Heart left ventricle (tissue), 16 donors: ENCODE measurements at regions not wholly inside any gene's neighbourhood (a gene's known extent, or its start where the extent isn't known, plus 50 kb on each side); places are given as distances from the start of the nearest gene placed in this dataset.

Experiments
- ATAC-seq, 4 donors: fragments of 200-7000 bp; cut with Tn5 transposase; one replicate each; pipeline ENCODE4 v1.9.1; 2020 to 2022; ENCODE audit warnings: moderate library complexity in 4 of 4, mild to moderate bottlenecking in 3 of 4, moderate number of reproducible peaks in 1 of 4
- DNase-seq, 5 donors: peaks; one replicate each; pipeline ENCODE4 v3.0.0-alpha.2; 2020
- H3K27ac ChIP-seq, 12 donors: fragments of 200-600 bp; sonication (generic) in 4 of 12; one replicate each; pipeline versions ENCODE4 v1.5.0 to v1.8.0; 2016 to 2022; ENCODE audit warnings: mild to moderate bottlenecking in 2 of 12
- H3K27me3 ChIP-seq, 9 donors: fragments of 200-600 bp; sonication (generic) in 2 of 9; one replicate each; pipeline versions ENCODE4 v1.5.1 to v1.8.0; 2016 to 2022; ENCODE audit warnings: mild to moderate bottlenecking in 3 of 9
- H3K36me3 ChIP-seq, 9 donors: fragments of 200-600 bp; sonication (generic) in 2 of 9; one replicate each; pipeline versions ENCODE4 v1.5.0 to v1.8.0; 2018 to 2022; ENCODE audit warnings: mild to moderate bottlenecking in 2 of 9
- H3K4me1 ChIP-seq, 12 donors: fragments of 200-600 bp; sonication (generic) in 4 of 12; one replicate each; pipeline versions ENCODE4 v1.5.0 to v1.8.0; 2016 to 2022; ENCODE audit warnings: mild to moderate bottlenecking in 3 of 12
- H3K4me3 ChIP-seq, 12 donors: fragments of 200-600 bp; sonication (generic) in 4 of 12; one replicate each; pipeline versions ENCODE4 v1.5.0 to v1.8.0; 2017 to 2022; ENCODE audit warnings: mild to moderate bottlenecking in 9 of 12, moderate library complexity in 4 of 12
- H3K9me3 ChIP-seq, 12 donors: fragments of 200-600 bp; sonication (generic) in 4 of 12; one replicate each; pipeline versions ENCODE4 v1.5.0 to v1.8.0; 2016 to 2022; ENCODE audit warnings: mild to moderate bottlenecking in 1 of 12
- CTCF ChIP-seq, 12 donors: fragments of 200-600 bp; sonication (generic) in 4 of 12; IDR thresholded peaks; one replicate each; pipeline versions ENCODE4 v1.5.0 to v1.8.0; 2018 to 2022; ENCODE audit warnings: antibody characterized with exemption in 12 of 12, mild to moderate bottlenecking in 5 of 12
- POLR2A ChIP-seq, 2 donors: fragments of 450-650 bp; IDR thresholded peaks; one replicate each; pipeline ENCODE4 v1.6.1; 2017; ENCODE audit warnings: antibody characterized with exemption in 2 of 2, mild to moderate bottlenecking in 2 of 2, moderate library complexity in 2 of 2
- WGBS, 4 donors: extraction: QIAGEN DNeasy Blood & Tissue Kit in 2 of 4; methylation state at CpG; one replicate each; pipeline versions ENCODE4 v1.1.5 to v1.1.7; 2013 to 2018; 5-methylcytosine and 5-hydroxymethylcytosine counted together
- intact Hi-C, 10 donors: fragments of 100-400 bp; cut with DNase I; formaldehyde crosslinking; loops; one replicate each; pipeline versions ENCODE4 v1.11.1 to v1.14.2; 2022
- donor health status: ischemic (EF 13 %, LVEDD 7.1; RV severe dilation, severe dysfunction).
- donor health status: healthy with polysubstance abuse.
- donor health status: DM: no; HTN: yes; CAD: no.
- donor health status: DM: no; HTN: no; CAD: no.
- donor health status: ischemic (EF 25% LVEDD 6.9; RV normal size, moderate dysfunction).
- donor health status: ischemic (EF 25% LVEDD 5.7; RV mildly dilated, moderate dysfunction).
- donor health status: healthy.
- donor health status: DM: yes; HTN: yes; CAD: no.
- donor health status: ischemic (EF 35%, LVEDD 5.7; RV mildly dilated, moderate dysfunction).
- donor health status: nonischemic (EF 11% LVEDD 7.7; RV severe dilation, severe dysfunction).
- donor health status: DM: yes; HTN: yes; CAD: no.
- donor health status: PGD.
- donor health status: ischemic (EF 29% LVEDD 5.4; RV normal size, mild dysfunction).
- donor health status: nonischemic (EF 23%, LVEDD 6.1; RV moderate dilation, normal function).

DNA sequence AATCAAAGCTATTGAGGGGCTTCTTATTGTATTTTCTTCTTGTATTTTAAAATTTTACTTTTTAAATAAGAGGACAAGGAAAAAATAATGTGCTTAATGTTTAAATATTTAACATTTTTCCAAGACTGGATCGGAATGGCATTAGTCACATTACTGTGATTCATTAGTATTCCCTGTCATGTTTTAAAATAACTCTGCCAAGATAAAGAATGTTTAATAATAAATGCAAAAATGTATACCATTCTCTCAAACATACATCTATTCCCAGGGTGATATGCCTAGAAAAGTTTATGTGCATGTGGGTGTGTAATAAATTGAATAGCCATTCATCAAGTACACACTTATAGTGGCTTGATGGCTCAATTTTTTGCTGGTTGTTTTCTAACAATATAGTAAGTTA, 936.1 kb downstream of the PLOD2 start:
- DNase-seq, result no peak
- H3K27me3 ChIP-seq, result no peaks in the 10 kb centered on the region
- no peak overlapping the region for H3K4me3 ChIP-seq
- 86 to 94% (median 91%) methylated on average over 1 of the region's 1 CpG for WGBS, 4 donors
- peaks cover 0 to 9% (median 4%) of the 10 kb centered on the region in 12 donors for H3K9me3 ChIP-seq
- ATAC-seq, result no peak
- intact Hi-C loops, result no loop called here
- H3K27ac ChIP-seq, result no peak overlapping the region
- no peaks in the 10 kb centered on the region for H3K4me1 ChIP-seq
- H3K36me3 ChIP-seq, result no peaks in the 10 kb centered on the region
- TF ChIP-seq POLR2A (IDR thresholded peaks at IDR 0.05) (no peak), CTCF (IDR thresholded peaks at IDR 0.05) (no peak)

DNA sequence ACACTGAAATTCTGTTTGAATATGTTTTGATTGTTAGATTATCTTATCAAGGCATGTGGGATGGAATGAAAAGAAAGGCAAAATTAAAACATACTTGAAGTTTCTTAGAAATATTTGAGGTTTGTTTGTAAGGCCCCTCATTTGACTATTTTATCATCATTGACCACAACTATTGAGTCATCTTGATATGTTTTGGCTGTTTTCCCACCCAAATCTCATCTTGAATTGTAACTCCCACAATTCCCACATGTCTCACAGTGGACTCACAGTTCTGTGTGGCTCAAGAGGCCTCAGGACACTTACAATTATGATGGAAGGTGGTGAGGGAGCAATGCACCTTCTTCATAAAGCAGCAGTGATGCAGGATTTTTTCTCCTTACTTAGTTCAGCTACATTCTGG, 917.1 kb downstream of the PLOD2 start:
- DNase-seq (no peak), ATAC-seq (peak in 1 of 4 donors; percentile 71)
- H3K27me3 ChIP-seq, result no peaks in the 10 kb centered on the region
- TF ChIP-seq POLR2A (IDR thresholded peaks at IDR 0.05) (no peak), CTCF (IDR thresholded peaks at IDR 0.05) (no peak)
- intact Hi-C loops, result no loop called here
- no peak overlapping the region for H3K27ac ChIP-seq
- H3K4me3 ChIP-seq, result no peak overlapping the region
- peaks cover 0 to 22% (median 8%) of the 10 kb centered on the region in 12 donors for H3K9me3 ChIP-seq
- peaks cover 0 to 2% (median 0%) of the 10 kb centered on the region in 12 donors for H3K4me1 ChIP-seq
- H3K36me3 ChIP-seq, result no peaks in the 10 kb centered on the region

DNA sequence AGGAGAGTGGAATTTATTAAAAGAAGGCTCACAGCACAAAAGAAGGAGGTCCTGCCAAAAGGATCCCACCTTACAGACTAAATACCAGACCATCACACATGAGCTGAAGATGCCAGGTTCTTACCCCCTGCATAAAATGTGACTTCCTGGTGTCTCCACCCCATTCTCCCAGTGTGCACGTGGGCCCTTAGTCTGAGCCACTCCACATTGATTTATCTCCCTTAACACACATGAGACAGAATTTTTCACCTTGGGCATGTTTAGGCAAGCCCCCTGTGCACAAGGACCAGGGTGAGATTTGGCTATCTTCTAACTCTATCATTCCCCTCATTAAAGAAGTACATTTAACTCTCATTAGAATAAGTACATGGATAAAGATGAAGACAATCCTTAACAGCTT, 916.7 kb downstream of the PLOD2 start:
- peaks cover 0 to 2% (median 0%) of the 10 kb centered on the region in 12 donors for H3K4me1 ChIP-seq
- no peak overlapping the region for H3K27ac ChIP-seq
- H3K4me3 ChIP-seq, result no peak overlapping the region
- H3K27me3 ChIP-seq, result no peaks in the 10 kb centered on the region
- no peaks in the 10 kb centered on the region for H3K36me3 ChIP-seq
- no peak for ATAC-seq
- H3K9me3 ChIP-seq, result peaks cover 0 to 27% (median 13%) of the 10 kb centered on the region in 12 donors
- no peak for DNase-seq
- intact Hi-C loops, result no loop called here
- 64 to 88% (median 77%) methylated on average over 1 of the region's 1 CpG for WGBS, 4 donors
- TF ChIP-seq CTCF (IDR thresholded peaks at IDR 0.05) (no peak), POLR2A (IDR thresholded peaks at IDR 0.05) (no peak)

DNA sequence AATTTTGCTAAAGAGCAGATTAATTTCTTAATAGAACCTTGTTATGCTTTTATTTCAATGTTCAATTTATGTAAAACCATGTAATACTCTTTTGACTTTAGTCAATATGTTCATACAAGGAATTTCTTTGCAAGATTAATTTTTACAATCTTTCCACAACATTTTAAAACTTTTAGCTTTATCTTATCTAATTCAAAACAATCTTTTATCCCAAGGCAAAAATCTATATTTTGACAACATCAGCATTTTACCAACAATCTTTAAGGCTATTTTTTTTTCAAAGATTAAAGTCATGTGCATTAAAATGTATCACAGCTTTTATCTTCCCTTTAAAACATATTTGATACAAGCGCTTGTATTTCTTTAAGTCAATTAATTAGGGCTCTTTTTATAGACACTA, 914.7 kb downstream of the PLOD2 start:
- 84 to 95% (median 89%) methylated on average over 1 of the region's 1 CpG for WGBS, 4 donors
- H3K4me1 ChIP-seq, result peaks cover 0 to 2% (median 0%) of the 10 kb centered on the region in 12 donors
- H3K4me3 ChIP-seq, result no peak overlapping the region
- H3K27me3 ChIP-seq, result no peaks in the 10 kb centered on the region
- no peak for DNase-seq
- TF ChIP-seq POLR2A (IDR thresholded peaks at IDR 0.05) (no peak), CTCF (IDR thresholded peaks at IDR 0.05) (no peak)
- no peak overlapping the region for H3K27ac ChIP-seq
- no peak for ATAC-seq
- intact Hi-C loops, result no loop called here
- peaks cover 0 to 44% (median 24%) of the 10 kb centered on the region in 12 donors for H3K9me3 ChIP-seq
- H3K36me3 ChIP-seq, result no peaks in the 10 kb centered on the region
